H9 (cell line): ENCODE measurements at regions not wholly inside any gene's neighbourhood (a gene's known extent, or its start where the extent isn't known, plus 50 kb on each side); places are given as distances from the start of the nearest gene placed in this dataset.

Source experiments
- DNase-seq: peaks from one replicate; pipeline ENCODE4 v3.0.0-alpha.2; 2017
- H2AFZ ChIP-seq: one replicate; pipeline ENCODE4 v1.6.1; 2013; ENCODE audit warnings: mild to moderate bottlenecking, low read length, control low read depth, moderate library complexity
- H2AK5ac ChIP-seq: 2 replicates; pipeline ENCODE4 v1.6.1; 2013; ENCODE audit warnings: low read length, control low read depth, mixed read lengths; ENCODE audit not compliant: insufficient read length
- H2BK120ac ChIP-seq: one replicate; pipeline ENCODE4 v1.6.1; 2013; ENCODE audit warnings: low read depth, mild to moderate bottlenecking, low read length, control low read depth, inconsistent platforms; ENCODE audit not compliant: poor library complexity, severe bottlenecking
- H2BK12ac ChIP-seq: 2 replicates; pipeline ENCODE4 v1.6.1; 2013; ENCODE audit warnings: low read length, control low read depth, mixed read lengths, low read depth; ENCODE audit not compliant: insufficient read length
- H2BK15ac ChIP-seq: 2 replicates; pipeline ENCODE4 v1.6.1; 2013; ENCODE audit warnings: low read depth, low read length, control low read depth
- H2BK20ac ChIP-seq: one replicate; pipeline ENCODE4 v1.6.1; 2013; ENCODE audit warnings: low read depth, mild to moderate bottlenecking, low read length, control low read depth, inconsistent platforms; ENCODE audit not compliant: poor library complexity, severe bottlenecking
- H2BK5ac ChIP-seq: 2 replicates; pipeline ENCODE4 v1.6.1; 2013; ENCODE audit warnings: low read length, control low read depth, mixed read lengths; ENCODE audit not compliant: insufficient read length
- H3K14ac ChIP-seq: 2 replicates; pipeline ENCODE4 v1.6.1; 2013; ENCODE audit warnings: low read length, control low read depth; ENCODE audit not compliant: insufficient read depth
- H3K18ac ChIP-seq: 2 replicates; pipeline ENCODE4 v1.6.1; 2013; ENCODE audit warnings: low read depth, mild to moderate bottlenecking, mixed read lengths, low read length, control low read depth; ENCODE audit not compliant: insufficient read length
- H3K23ac ChIP-seq: 2 replicates; pipeline ENCODE4 v1.6.1; 2013; ENCODE audit warnings: low read length, control low read depth, mixed read lengths, low read depth; ENCODE audit not compliant: insufficient read length
- H3K23me2 ChIP-seq: 2 replicates; pipeline ENCODE4 v1.6.1; 2013; ENCODE audit warnings: low read depth, mild to moderate bottlenecking, mixed read lengths, low read length, control low read depth; ENCODE audit not compliant: insufficient read length, poor library complexity, severe bottlenecking
- H3K27ac ChIP-seq: 2 replicates; pipeline ENCODE4 v1.5.1; 2013; ENCODE audit warnings: low read length, control low read depth, mixed read lengths, low read depth; ENCODE audit not compliant: insufficient read length
- H3K27me3 ChIP-seq: 2 replicates; pipeline ENCODE4 v1.6.1; 2013; ENCODE audit warnings: low read length, control low read depth, inconsistent platforms; ENCODE audit not compliant: insufficient read depth
- H3K4ac ChIP-seq: 2 replicates; pipeline ENCODE4 v1.6.1; 2013; ENCODE audit warnings: low read depth, mild to moderate bottlenecking, control low read depth, inconsistent platforms, low read length, moderate library complexity
- H3K4me1 ChIP-seq: 2 replicates; pipeline ENCODE4 v1.6.1; 2013; ENCODE audit warnings: low read length, control low read depth, inconsistent platforms; ENCODE audit not compliant: insufficient read depth
- H3K4me2 ChIP-seq: 2 replicates; pipeline ENCODE4 v1.6.1; 2013; ENCODE audit warnings: low read length, control low read depth, mixed read lengths; ENCODE audit not compliant: insufficient read length, insufficient read depth
- H3K56ac ChIP-seq: 2 replicates; pipeline ENCODE4 v1.6.1; 2013; ENCODE audit warnings: low read depth, mild to moderate bottlenecking, mixed read lengths, low read length, control low read depth; ENCODE audit not compliant: insufficient read length
- H3K79me1 ChIP-seq: 2 replicates; pipeline ENCODE4 v1.6.1; 2013; ENCODE audit warnings: low read depth, mild to moderate bottlenecking, moderate library complexity, low read length, control low read depth, inconsistent platforms; ENCODE audit not compliant: insufficient read depth, poor library complexity, severe bottlenecking
- H3K79me2 ChIP-seq: 2 replicates; pipeline ENCODE4 v1.6.1; 2013; ENCODE audit warnings: low read length, control low read depth, inconsistent platforms; ENCODE audit not compliant: insufficient read depth
- H3K9ac ChIP-seq: 2 replicates; pipeline ENCODE4 v1.6.1; 2013; ENCODE audit warnings: low read length, control low read depth, mixed read lengths; ENCODE audit not compliant: insufficient read length; ENCODE audit errors: extremely low read depth
- H3K9me3 ChIP-seq: one replicate; pipeline ENCODE4 v1.6.1; 2013; ENCODE audit warnings: low read depth, low read length, inconsistent platforms; ENCODE audit not compliant: control insufficient read depth
- H3T11ph ChIP-seq: one replicate; pipeline ENCODE4 v1.6.1; 2013; ENCODE audit warnings: mild to moderate bottlenecking, low read length, control low read depth, inconsistent platforms
- H4K20me1 ChIP-seq: one replicate; pipeline ENCODE4 v1.6.1; 2013; ENCODE audit not compliant: control insufficient read depth, insufficient read length, insufficient read depth
- H4K5ac ChIP-seq: 2 replicates; pipeline ENCODE4 v1.6.1; 2013; ENCODE audit warnings: low read depth, mild to moderate bottlenecking, mixed read lengths, low read length, control low read depth; ENCODE audit not compliant: insufficient read length
- H4K8ac ChIP-seq: replicated peaks from 2 replicates; pipeline ENCODE4 v1.6.1; 2013; ENCODE audit warnings: low read length, control low read depth, mixed read lengths, low read depth; ENCODE audit not compliant: insufficient read length
- H4K91ac ChIP-seq: 2 replicates; pipeline ENCODE4 v1.6.1; 2013; ENCODE audit warnings: low read depth, mild to moderate bottlenecking, moderate library complexity, mixed read lengths, low read length, control low read depth; ENCODE audit not compliant: insufficient read length
- H3K27ac Mint-ChIP-seq, 3 experiments: 2 replicates in 2 of 3; 3 replicates in 1 of 3; pipeline ENCODE4 v1.8.0; 2020 to 2021; ENCODE audit warnings: mixed read lengths in 3 of 3, mild to moderate bottlenecking in 1 of 3, moderate library complexity in 1 of 3
- H3K27me3 Mint-ChIP-seq: 2 replicates; pipeline ENCODE4 v1.8.0; 2021; ENCODE audit warnings: low read depth, mild to moderate bottlenecking, moderate library complexity, mixed read lengths
- H3K36me3 Mint-ChIP-seq, 3 experiments: 2 replicates in 2 of 3; 3 replicates in 1 of 3; pipeline ENCODE4 v1.8.0; 2020 to 2021; ENCODE audit warnings: low read depth in 3 of 3, mixed read lengths in 3 of 3; ENCODE audit not compliant: insufficient read depth in 1 of 3
- H3K4me1 Mint-ChIP-seq, 2 experiments: 2 replicates each; pipeline ENCODE4 v1.8.0; 2020; ENCODE audit warnings: mixed read lengths in 2 of 2
- H3K4me3 Mint-ChIP-seq, 2 experiments: 2 replicates in 1 of 2; 3 replicates in 1 of 2; pipeline ENCODE4 v1.8.0; 2020 to 2021; ENCODE audit warnings: mild to moderate bottlenecking in 2 of 2, mixed read lengths in 2 of 2, moderate library complexity in 1 of 2
- H3K9me3 Mint-ChIP-seq, 2 experiments: 2 replicates in 1 of 2; 3 replicates in 1 of 2; pipeline ENCODE4 v1.8.0; 2020; ENCODE audit warnings: mild to moderate bottlenecking in 2 of 2, mixed read lengths in 2 of 2, moderate library complexity in 1 of 2
- CTCF ChIP-seq: fragments of 200-600 bp; sonication (generic); conservative IDR thresholded peaks from 3 replicates; pipeline ENCODE4 v1.8.0; 2021; ENCODE audit warnings: antibody characterized with exemption, mild to moderate bottlenecking
- WGBS: extraction: QIAGEN DNeasy Blood & Tissue Kit; methylation state at CpG from one replicate; pipeline ENCODE4 v1.1.7; 2013; ENCODE audit warnings: missing lambda C conversion rate, low lambda C conversion rate, mixed read lengths; ENCODE audit not compliant: insufficient read length; ENCODE audit errors: extremely low coverage; 5-methylcytosine and 5-hydroxymethylcytosine counted together

- WGBS = no CpG with 5 or more reads among the region's 3 CpGs
- H3K79me1 ChIP-seq = no peaks in the 10 kb centered on the region
Measured at GRCh38 chr18:25457601-25458000, 105.6 kb upstream of the ZNF521 start.

More at GRCh38 chr18:25457601-25458000, 105.6 kb upstream of the ZNF521 start:
- Histone ChIP-seq H2BK120ac (no peak overlapping the region), H3K4me1 (no peaks in the 10 kb centered on the region), H2BK20ac (no peak overlapping the region), H3K23ac (no peak overlapping the region), H3K79me2 (no peaks in the 10 kb centered on the region), H2AK5ac (no peak overlapping the region), H2BK5ac (no peak overlapping the region), H3K23me2 (no peaks in the 10 kb centered on the region), H3K14ac (no peak overlapping the region), H4K8ac (no peak overlapping the region), H3K4me2 (no peak overlapping the region), H3K9me3 (no peaks in the 10 kb centered on the region), H3K56ac (no peak overlapping the region), H4K91ac (no peak overlapping the region), H3K4ac (no peak overlapping the region), H3K27ac (no peak overlapping the region), H4K20me1 (no peaks in the 10 kb centered on the region), H3K9ac (no peak overlapping the region), H4K5ac (no peak overlapping the region), H2BK15ac (no peak overlapping the region), H3K27me3 (no peaks in the 10 kb centered on the region), H3K18ac (no peak overlapping the region), H2AFZ (no peak overlapping the region), H2BK12ac (no peak overlapping the region), H3T11ph (no peak overlapping the region)
- H3K27ac Mint-ChIP-seq = no peak overlapping the region
- H3K4me1 Mint-ChIP-seq = peaks cover 7 to 8% of the 10 kb centered on the region in 2 experiments; a peak in 3 of 4 replicates
- H3K9me3 Mint-ChIP-seq = no peaks in the 10 kb centered on the region
- H3K36me3 Mint-ChIP-seq = no peaks in the 10 kb centered on the region
- no peak overlapping the region for H3K4me3 Mint-ChIP-seq
- no peak for TF ChIP-seq CTCF
- H3K27me3 Mint-ChIP-seq = no peaks in the 10 kb centered on the region; the same call in 1 of the 2 replicates
- no peak for DNase-seq
